LoVo (cell line): ENCODE measurements at regions not wholly inside any gene's neighbourhood (a gene's known extent, or its start where the extent isn't known, plus 50 kb on each side); places are given as distances from the start of the nearest gene placed in this dataset.
"Not testable (repeated sequence)": the region's sequence is repeated elsewhere in the genome, so short reads cannot be mapped to it uniquely, and the experiment has no call there.

Experiments
- DNase-seq: peaks from one replicate; pipeline ENCODE4 v3.0.0-alpha.2; 2016; ENCODE audit warnings: low spot score

DNA sequence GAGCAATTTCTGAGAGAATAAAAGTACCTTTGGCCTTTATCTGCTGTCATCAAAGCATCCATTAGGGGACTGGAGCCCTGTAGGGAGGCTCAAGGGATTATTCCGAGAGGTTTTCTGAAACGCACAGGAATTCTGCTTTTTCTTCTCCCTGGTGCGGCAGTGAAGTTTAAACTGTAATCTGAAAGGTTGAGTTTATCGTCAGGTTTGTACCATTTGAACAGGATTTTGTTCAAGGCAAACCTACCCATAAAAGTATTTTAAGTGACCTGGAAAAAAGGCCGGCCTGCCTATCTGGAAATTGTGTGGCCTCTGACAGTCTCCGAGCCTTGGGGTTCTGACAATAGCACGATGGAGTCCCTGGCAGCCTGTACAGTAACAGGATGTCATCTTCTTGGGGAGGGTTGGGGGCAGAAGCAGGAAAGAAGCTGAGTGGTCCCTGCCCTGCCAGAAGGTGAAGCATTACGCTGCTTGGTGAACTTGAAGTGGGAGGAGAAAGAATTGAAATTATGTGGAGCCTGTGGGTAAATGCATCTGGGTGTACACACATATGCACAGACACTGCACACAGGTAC, 272.0 kb downstream of the CYRIA start:
- DNase-seq, result no peak

- no peak for DNase-seq
Observed at GRCh38 chr2:16392647-16393499, 272.8 kb downstream of the CYRIA start.

DNA sequence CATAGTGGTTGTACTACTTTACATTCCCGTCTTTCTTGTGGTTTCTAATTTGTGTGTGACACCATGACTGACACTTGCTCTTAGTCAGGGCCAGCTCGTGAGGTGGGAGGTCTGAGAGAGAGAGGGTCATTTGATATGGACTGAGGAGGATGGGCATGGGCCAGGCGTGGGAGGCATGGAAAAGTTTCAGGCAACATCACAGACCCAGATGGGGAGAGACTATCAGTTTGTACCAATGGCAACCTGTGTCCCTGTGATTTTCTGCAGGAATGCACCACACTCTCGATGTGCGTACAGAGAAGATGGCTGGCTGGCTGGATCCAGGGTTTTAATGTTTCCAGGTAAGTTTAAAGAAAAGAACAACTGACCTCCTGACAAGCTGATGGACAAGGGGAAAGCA, 273.6 kb downstream of the CYRIA start:
- no peak for DNase-seq

GRCh38 chr2:16390561-16390960, 275.1 kb downstream of the CYRIA start:
- no peak for DNase-seq

DNA sequence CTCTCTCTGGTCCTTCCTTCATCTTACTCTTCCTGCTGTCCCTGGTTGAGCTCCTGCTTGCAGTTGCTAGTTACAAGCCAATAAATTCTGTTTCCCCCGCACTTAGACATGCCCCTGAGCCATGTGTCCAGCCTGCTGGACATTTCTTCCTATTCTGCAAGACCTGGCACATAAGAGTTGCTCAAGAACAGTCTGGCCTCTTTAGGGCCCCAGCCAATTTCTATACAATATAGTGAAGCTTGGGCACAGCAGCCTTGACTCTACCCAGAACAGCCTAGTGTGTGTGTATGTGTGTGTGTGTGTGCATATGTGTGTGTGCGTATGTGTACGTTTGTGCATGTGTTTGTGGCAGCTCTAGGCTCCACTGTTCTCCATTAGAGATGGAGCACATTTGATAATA, 276.0 kb downstream of the CYRIA start:
- no peak for DNase-seq

DNA sequence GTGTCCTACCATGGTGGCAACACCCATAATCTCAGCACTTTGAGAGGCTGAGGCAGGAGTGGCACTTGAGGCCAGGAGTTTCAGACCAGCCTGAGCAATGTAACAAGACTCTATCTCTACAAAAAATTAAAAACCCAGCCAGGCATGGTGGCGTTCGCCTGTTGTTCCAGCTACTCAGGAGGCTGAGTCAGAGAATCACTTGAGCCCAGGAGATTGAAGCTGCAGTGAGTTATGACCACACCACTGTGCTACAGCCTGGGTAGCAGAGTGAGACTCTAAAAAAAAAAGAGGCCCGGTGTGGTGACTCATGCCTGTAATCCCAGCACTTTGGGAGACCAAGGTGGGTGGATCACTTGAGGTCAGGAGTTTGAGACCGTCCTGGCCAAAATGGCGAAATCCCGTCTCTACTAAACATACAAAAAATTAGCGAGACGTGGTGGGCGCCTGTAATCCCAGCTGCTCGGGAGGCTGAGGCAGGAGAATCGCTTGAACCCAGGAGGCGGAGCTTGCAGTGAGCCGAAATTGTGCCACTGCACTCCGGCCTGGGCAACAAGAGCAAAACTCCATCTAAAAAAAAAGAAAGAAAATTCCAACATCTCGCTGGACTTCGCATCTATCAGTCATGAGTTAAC, 277.3 kb downstream of the CYRIA start:
- not testable (repeated sequence) for DNase-seq

DNA sequence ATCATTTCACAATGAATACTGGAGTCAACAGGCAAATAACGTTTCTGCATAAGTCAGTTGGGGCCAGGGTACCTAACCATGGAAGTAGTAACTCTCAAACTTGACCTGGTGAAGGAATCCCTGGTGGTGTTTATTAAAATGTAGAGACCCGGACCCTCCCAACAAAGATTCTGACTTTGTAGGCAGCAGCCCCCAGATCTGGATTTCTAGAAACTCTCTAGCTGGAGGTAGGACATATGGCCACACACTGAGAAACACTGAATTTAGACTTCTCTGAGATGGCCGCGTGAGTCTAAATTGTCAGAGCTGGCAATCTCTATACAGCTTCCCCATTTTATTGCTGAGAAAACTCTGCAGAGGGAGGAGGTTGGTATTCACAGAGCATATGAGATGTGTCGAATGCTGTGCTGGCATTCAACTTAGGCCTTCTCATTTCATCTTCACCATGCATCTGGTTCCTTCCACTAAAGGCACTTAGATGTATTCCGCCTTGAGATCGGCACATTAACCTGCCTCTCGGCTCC, 278.1 kb downstream of the CYRIA start:
- no peak for DNase-seq

DNA sequence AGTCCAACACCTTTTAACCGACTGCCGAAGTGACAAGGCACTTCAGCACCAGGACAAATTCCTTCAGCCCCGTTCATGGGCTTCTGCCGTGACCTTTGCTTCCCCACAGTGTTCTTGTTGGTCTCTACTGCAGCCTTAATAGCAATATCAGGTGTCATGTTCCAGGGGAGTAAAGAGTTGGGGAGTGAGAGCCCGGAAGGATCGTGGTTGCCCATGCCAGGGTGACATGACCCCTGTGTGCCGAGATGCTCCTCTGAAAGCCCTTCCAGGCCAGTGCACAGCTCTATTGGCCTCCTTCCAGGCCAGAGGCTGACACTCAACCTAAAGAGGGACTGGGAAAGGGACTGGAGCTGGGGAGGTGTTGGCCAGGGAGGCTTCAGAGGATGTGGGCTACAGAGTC, 279.2 kb downstream of the CYRIA start:
- DNase-seq, result no peak

- DNase-seq, result no peak
Observed at GRCh38 chr2:16386031-16386430, 279.6 kb downstream of the CYRIA start.

- DNase-seq, result no peak
Observed at GRCh38 chr2:16385341-16385740, 280.3 kb downstream of the CYRIA start.

DNA sequence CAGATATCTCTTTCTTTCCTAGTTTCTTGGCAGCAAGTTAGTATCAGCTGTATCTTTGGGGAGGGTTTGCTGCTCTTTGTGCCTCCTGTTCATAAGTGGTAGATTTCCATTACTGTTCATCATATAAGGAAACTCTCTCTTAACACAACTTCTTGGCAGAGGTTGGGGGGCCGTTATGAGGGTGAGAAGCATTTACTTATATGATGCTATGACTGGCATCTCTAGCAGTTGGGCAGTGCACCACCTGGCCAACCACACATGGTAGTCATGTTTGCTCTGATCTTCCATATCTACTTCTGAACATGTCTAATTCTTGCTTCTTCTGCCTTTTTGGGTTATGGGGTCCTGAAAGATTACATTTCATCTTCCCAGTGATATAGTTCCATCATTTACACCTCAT, 282.2 kb downstream of the CYRIA start:
- no peak for DNase-seq

GRCh38 chr2:16382451-16382850, 283.2 kb downstream of the CYRIA start:
- no peak for DNase-seq

DNA sequence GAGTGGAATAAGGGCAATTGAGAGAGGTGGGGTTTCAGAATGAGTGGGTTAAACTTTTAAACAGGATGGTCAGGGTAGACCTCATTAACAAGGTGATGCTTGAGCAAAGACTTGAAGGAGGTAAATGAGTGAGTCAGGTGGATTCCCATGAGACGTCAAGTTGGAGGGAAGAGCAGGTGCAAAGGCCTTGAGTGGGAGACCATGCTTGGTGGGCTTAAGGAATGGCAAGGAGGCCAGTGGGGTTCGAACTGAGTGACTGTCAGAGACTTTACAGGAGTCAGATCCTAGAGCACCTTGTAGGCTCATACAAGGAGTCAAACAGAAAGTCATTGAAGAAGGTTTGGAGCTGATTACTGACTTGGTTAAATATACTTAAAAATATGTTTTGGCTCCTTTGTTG, 284.1 kb downstream of the CYRIA start:
- DNase-seq, result no peak

DNA sequence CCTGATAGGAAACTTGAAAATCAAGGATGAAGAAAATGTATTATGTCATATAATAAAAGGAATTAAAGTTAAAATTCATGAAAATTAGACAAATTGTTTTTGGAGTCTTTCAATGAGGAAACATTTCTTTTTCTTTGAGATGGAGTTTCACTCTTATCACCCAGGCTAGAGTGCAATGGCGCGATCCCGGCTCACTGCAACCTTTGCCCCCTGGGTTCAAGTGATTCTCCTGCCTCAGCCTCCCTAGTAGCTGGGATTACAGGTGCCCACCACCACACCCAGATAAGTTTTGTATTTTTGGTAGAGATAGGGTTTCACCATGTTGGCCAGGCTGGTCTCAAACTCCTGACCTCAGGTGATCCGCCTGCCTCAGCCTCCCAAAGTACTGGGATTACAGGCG, 285.7 kb downstream of the CYRIA start:
- DNase-seq, result not testable (repeated sequence)

GRCh38 chr2:16379061-16379460, 286.6 kb downstream of the CYRIA start:
- DNase-seq, result not testable (repeated sequence)

DNA sequence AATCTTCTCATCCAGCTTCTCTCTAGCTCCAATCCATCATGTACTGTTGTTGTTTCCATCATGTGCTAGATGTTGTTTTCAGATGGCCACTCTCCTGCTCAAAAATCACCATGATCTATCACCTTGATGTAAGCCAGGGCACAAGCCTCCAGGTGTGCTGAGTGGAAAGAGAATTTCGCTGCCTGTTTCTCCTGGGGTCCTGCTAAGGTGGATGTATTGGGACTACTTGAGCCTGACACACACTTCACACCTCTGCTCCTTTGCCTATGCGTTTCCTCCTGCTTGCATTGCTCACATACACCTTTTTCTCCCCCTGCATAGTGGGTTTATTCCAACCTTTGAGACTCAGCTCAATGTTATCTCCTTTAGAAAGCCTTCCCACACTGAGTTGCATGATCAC, 287.6 kb downstream of the CYRIA start:
- no peak for DNase-seq

GRCh38 chr2:16375981-16376380, 289.7 kb downstream of the CYRIA start:
- no peak for DNase-seq

GRCh38 chr2:16375351-16375750, 290.3 kb downstream of the CYRIA start:
- no peak for DNase-seq

- DNase-seq, result no peak
Observed at GRCh38 chr2:16374671-16375070, 291.0 kb downstream of the CYRIA start.

DNA sequence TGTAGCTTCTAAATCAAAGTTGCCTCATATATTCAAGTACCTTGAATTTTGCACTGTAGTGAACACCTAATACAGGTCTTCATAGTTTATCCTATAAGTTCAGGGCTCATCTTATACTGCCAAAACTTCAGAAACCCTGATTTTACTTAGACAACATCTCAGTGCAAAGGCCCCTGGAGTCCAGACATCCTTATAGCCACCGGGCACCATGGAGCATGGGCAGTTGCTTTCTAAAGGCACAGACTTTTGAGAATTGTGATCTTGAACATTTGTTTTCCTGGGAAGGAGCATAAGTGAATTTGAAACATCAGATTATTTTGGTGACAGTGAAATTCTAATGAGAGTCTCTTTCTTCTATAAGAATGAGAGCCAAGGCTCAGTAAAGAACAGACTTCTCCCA, 292.3 kb downstream of the CYRIA start:
- DNase-seq, result no peak

GRCh38 chr2:16371751-16372150, 293.9 kb downstream of the CYRIA start:
- no peak for DNase-seq

DNA sequence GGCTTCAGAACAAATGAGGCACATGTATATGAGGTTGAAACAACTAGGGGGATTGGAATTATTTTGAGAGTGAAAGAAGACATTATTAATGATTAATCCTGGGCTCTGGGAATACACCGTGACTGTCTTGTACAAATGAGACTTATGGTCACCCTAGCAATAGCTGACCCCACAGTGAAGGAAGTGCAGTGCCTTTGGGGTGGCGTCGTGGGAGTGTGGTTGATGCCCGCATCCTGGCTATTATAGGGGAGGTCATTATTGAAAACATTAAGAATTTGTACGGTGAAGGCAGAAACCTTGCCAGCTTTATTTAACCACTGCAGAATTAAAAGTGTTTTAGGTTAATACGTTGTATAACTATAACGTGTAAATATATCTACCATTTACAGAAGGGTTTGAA, 296.7 kb downstream of the CYRIA start:
- DNase-seq, result no peak

DNA sequence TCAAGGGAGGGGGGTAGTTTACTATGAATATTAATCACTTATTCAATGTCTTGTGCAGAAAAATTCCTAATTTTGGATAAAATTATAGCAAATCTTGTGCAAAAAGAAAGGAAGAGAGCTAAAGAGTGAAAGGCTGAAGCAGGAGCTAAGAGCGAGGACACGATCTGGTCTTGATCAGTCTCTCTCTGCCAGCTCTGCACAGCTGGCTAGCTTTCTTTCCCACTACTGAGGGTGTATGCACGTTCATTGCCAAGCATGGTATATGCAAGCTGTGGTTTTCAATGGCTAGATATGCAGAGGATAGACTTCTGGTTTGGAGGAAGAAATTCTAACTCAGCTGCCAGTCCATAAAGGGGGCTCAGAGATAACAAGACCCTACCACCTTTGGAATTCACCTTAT, 297.3 kb downstream of the CYRIA start:
- DNase-seq, result no peak
